ENCODE measurements at regions not wholly inside any gene's neighbourhood (a gene's known extent, or its start where the extent isn't known, plus 50 kb on each side); places are given as distances from the start of the nearest gene placed in this dataset.

DNA sequence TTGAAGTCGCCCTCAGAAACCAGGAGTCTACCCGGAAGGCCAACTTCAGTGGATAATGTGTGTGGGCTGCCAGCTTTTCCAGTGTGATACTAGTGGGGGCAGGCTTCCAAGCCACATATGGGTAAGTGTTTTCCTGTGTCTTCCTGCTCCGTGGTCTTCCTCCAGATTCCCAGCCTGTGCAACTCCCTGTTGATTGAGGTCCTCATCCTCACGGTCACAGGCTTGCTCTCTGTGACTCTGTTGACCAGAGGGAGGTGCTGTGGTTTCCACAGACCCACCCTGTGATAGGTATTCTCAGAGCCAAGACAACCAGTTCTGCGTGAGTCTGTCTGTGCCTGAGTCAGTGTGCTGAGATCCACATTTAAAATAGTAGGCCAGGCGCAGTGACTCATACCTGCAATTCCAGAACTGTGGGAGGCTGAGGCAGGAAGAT is 388.0 kb upstream of the IRX2 start:
- peak; percentile 33 for DNase-seq

DNA sequence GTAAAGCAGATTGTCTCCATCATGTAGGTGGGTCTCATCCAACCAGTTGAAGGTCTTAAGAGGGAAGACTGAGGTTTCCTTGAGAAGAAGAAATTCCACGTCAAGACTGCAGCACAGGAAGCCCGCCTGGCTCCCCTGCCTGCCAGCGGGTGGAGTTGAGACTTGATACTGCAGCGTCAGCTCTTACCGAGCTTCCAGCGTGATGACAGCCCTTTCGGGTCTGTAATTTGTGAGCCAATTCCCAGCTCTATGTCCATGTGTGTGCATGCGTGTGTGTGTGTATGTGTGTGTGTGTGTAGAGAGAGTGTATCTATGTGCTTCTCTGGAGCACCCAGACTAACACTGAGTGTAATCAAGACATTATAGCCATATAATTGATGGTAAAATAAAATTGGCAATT is 379.7 kb upstream of the IRX2 start:
- no peak for DNase-seq

DNA sequence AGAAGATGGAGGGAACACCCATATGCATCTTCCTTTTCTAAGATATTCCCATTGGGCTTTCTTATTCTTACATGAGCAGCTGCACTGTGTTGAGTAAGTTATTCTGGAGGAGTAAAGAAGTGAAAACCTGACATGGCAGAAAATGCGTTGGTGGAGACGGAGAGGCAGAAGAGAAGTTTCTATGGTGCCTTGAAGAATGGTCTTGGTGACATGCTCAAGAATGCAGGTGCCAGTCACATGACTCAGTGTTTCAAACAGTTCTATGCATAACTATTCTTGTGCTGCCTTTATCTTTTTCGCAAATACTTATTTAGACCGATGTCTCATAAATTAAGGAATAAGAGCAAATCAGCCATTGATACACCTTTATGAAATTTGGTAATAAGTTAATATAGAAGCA is 377.8 kb upstream of the IRX2 start:
- no peak for DNase-seq

DNA sequence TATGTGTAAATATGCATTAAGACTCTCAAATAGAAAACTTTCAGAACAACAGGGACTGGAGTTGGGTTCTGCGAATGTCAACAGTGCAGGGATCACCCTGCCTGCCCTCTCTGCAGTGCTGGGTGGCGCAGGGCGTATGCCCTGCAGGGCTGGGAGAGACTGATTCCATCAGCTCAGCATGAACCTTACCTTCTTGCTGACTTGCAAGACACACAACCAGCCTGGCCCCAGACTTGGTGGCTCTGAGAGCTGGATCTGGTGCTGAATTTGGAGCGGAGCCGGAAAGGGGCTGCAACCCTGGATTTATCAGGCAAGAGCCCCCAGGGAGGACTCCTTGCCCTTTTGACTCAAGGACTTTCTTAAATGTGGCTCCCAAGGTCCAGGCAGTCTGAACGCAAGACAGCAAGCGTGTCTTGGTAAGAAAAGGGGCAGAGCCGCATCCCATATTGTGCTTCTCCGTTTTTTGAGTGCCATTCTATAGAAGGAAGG is 376.0 kb upstream of the IRX2 start:
- DNase-seq = no peak

DNA sequence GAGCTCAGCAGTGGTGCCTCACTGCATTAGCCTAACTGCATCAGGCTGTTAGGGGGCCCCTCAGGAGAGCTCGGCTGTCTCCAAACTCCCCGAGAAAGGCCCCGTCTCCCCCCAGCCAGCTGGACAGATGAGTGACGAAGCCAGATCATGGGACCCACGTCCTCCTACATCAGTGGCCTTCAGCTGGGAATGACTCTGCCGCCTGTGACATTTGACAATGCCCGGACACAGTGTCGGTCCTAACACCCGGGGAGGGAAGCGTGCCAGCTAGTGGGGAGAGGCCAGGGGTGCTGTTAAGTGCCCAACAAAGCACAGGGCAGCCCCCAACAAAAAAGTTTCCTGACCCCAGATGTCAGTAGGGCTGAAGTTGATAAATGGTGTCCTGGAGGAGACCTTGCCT is 375.2 kb upstream of the IRX2 start:
- no peak for DNase-seq

DNA sequence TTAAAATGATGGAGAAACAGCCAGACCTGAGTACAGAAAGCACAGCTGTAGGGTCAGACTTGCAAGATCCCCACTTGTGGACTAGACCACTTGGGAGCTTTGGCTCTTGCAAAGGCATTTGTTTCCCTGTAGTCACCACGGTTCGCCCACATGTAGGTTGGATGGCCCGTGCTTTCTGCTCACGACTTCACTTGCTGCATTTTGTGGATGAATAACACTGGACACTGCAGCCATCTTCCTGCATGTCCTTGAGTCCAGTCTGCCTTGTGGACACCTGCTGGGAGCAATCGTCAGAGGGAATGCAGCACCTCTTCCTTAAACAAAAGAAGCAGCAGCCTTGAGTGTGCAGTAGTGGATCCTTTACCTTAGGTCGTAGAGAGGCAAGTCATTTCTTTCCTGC is 372.9 kb upstream of the IRX2 start:
- DNase-seq = no peak

DNA sequence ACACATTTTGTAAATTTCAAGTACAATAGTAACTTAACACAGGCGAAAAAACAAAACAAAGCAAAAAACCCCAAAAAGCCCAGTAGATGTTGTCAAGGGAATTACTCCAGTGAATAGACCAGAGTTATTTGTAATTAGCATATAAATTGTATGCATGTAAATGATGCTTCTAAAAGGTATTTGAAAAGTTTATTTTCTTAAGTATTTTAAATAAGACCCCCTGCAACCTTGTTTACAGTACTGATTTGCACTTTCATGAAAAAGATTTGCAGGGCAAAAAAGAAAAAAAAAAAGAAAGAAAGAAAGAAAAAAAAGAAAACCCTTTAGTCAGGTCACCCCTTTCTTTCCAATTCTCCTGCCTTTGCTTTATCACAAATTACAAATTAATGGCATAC is 372.3 kb upstream of the IRX2 start:
- DNase-seq = no peak

DNA sequence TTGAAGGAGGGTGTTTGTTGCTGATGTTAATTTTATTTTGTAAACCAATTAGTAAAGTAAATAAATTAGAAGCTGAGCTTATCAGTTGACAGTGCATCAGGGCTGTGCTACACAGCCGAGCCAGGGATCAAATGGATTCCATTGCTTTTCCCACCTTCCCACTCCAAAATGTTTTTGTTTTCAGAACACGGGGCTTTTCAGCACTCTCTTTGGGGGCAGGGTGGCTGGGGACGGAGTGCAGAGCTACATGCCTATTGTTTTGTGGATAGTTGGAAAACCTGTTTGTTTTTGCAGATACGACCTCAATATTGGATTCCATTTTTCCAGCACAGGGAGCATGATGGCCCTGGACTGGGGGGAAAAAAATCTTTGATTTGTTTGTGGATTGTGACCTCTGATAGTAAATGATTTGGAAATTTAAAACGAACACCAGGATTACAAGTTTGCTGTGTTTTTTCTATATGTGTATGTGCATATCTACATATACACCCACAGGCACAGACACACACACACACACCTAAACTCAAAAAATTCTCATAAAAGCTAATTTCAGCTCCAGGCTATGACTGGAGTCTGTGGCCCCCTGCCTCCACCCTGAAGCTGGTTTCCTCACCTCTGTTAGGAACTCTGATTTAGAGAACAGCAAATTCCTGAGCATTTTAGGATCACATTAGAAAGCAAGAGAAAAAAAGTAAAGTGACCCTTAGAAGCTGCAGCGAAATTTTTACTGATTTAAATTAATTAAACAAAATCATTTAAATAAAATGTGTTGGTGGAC is 371.7 kb upstream of the IRX2 start:
- no peak for DNase-seq

DNA sequence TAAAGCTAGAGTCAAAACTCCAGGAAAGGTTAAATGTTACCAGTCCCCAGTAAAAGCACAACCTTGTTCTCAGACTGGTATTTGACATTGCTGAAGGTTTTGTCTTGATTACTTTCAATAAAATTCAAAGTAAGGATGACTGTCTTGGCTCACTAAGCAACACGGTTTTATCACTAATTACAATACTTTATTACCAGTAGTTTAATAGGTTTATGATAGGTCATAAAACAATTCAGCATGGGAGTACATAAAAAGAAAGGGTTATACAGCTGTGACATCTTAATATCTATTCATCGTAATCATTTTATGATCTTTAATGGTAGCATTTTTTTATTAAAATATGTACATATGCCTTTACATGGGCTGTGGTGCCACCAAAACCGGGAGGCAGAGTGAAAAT is 370.7 kb upstream of the IRX2 start:
- DNase-seq = no peak

DNA sequence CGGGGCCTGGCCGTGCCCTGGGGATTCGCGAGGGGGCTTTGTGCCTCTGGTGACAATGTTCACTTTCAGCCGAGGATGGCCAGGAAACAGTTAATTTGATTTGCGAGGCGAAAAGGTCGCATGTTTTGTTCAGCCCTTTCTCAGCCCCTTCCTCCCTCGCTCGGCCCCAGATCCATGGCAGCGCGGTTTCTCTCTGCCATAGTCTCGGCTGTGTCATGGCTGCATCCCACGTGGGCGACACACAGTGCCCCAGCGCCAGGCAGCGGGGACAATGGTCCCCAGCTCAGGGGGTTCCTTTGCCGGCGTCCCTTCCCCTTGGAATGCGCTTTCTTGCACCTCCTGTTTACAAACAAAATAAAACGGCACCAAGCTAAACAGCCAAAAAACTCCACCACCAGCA is 370.3 kb upstream of the IRX2 start:
- no peak for DNase-seq

DNA sequence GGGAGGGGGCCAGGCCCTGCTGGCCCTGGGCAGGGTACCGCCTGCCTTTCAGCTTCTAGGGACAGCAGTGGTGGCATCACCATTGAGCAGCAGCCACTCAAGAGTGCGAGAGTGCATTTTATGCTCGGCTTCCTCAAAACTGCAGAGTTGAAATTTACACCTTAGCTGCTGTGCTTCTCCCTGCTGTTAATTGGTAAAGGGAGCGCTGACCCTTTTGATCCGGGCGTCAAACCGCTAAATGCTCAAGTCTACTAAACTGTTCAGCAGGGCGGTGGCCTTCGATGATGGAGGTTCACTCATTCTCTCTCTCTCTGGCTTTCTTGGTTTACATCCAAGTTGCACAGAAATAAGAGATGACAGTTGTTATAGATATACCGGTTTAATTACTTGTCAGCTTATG is 368.6 kb upstream of the IRX2 start:
- DNase-seq = no peak

DNA sequence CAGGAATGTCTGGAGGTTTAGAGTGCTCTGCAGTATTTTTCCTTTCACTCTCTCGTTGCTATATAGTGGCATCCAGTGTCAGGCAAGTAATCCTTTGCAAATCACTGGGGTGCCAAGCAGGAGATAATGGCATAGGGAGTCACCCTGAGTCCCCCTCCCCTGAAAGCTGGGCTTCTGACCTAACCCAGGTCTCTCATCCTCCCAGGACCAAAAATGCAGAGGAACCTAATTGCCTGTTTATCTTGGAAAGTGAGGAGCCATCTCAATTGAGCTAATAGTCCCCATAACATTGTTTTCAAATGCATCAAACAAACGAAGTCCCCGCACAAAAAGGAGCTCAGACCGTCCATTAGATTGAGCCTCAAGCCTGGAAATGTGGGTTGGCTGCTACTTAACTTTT is 368.0 kb upstream of the IRX2 start:
- no peak for DNase-seq

DNA sequence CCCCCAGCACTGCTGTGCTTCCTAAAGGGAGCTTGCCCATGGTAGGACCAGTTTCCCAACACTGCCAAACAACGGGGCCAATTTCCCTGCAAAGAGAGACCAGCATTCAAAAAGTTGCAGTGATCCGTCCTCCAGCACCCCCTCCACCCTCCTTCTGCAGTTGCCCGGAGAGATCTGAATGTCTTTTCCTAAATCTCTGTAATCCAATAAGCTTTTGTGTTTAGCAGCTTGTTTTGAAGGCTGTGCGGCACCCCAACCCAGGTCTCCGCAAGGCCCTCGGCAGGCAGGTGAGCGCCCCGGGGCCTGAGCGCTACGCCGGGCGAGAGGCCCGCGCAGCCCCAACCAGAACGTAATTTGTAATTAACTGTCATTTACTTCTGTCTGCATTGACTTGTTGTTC is 366.9 kb upstream of the IRX2 start:
- DNase-seq = no peak

DNA sequence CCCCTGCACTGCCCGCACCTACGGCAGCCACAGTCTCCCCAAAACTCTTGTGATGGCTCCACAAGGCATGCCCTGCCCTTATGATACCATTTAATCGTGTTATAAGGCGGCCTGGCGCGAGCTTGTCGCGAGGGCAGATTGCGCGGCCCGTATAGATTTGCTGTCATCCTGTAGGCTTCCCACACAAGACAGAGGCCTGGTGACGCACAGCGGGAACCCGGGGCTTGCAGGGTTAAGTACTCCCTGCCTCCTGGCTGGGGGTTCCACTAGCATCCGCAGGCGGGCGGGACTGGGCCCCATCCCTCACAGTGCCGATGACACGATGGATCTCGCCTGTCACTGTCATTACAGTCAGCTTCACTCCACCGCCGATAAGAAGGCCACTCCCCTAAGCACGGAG is 364.9 kb upstream of the IRX2 start:
- no peak for DNase-seq

DNA sequence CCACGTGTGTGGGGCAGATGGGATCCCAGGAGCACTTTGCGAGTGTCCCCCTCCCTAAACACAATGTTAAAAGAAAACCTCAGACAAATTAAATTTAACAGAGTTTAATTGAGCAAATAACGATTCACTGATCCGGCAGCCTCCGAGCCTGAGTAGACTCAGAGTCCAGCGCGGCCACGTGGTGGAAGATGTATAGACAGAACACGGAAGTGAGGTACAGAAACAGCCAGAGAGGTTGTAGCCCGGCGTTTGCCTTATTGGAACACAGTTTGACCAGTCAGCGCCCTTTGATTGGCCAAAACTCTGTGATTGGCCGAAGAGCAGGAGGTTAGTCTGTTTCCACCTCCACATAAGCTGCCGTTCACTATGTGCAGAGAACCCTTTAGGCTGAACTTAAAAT is 363.0 kb upstream of the IRX2 start:
- no peak for DNase-seq

DNA sequence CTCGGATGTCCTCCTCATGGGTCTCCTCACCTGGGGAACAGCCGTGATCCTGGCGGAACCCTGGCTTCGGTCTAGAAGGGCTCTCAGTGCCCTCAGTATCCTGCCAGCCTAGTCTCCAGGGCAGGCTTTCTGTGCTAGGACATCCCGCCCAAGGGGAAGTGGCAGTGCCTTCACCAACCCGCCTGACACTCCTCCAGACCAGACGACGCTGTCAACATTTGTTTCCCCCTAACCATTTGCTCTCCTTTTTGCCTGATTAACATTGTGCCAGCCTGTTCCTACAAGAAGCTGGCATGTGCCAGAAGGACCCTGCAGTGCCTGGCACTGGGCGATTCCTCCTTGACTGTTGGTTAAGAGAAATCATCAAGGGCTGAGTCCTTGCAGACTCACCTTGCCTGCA is 358.9 kb upstream of the IRX2 start:
- no peak for DNase-seq

DNA sequence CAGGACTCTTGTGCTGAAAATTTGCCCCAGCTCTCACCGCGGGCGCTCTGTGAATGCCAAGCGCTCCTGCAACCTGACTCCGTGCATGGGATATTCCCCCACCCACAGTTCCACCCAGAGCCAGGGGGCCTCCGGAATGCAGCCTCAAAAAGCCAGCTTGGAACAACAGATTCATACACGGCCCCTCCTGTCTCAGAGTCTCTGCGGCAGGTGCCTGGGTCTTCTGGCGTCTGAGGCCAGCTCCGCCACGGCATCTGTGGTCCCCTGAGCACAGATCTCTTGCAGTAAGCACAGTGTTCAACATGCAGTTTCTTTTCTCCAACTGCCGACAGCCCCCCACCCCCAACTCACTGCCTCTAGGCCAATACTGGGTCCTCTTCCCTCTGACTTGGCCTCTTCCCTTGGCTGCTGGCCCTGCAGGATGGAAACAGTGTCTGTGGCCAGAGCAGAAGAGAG is 355.7 kb upstream of the IRX2 start:
- no peak for DNase-seq

DNA sequence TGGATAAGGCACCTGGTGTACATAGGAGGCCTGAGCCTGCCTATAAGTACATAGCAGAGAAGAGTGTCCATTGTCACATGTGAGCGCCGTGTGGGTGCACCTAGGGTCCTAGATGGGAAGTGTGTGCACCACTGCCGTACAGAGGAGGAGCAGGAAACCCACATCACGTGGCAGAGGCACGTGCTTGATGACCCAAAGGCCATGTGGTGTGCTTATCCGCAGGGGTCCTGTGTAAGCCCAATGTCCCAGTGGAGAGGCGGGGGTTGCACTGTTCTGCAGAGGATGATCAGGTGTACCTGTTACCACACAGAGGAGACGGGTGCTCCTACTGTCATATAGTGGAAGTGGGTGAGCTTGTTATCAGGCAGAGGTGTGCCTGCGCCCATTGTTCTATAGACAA is 354.1 kb upstream of the IRX2 start:
- DNase-seq = no peak

DNA sequence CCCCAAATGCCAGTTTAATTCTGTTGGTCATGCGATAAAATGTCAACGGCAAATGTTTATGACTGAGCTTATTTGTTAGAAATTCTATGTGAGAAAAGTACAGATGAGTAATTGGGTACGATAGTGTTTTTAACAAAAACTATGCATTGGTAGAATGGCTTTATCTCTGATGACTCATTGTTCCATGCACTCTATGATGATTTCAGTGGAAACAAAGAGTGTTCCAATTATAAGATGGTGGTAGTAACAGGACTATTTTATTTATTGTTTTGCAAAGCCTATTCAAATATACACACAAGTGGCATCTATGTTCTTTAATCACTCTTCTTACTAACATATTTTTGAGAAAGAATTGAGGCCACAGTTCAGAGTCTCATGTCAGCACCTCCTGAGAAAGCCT is 353.7 kb upstream of the IRX2 start:
- DNase-seq = no peak

DNA sequence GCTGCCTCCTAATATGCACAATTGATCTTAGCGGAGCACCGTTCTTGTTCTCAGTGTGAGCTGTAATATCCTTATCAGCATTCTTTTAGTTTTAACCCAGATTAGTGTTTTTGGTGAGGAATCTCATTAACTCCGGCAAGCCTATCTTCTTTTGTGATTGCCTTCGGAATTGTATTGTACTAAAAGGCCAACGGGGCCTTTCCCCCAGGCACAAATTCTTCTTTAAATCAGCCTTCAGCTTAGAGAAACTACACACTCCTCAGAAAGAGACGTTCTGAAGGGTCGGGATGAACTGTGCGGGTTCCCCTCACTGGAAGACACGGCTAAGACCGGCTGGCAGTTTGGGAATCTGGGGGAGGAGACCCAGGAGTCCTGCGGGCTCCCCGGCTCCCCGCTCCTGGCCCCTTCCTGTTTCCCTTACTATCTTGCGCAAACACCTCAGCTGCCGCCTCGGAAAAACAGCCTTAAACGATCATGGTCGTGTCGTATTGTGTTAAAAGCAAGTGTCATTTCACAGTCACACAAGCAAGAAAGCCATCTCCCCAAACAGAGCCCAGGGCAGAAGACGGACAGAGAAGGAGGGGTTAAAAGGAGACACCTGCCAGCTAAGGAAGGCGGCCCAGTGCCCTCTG is 353.1 kb upstream of the IRX2 start:
- DNase-seq = no peak

DNA sequence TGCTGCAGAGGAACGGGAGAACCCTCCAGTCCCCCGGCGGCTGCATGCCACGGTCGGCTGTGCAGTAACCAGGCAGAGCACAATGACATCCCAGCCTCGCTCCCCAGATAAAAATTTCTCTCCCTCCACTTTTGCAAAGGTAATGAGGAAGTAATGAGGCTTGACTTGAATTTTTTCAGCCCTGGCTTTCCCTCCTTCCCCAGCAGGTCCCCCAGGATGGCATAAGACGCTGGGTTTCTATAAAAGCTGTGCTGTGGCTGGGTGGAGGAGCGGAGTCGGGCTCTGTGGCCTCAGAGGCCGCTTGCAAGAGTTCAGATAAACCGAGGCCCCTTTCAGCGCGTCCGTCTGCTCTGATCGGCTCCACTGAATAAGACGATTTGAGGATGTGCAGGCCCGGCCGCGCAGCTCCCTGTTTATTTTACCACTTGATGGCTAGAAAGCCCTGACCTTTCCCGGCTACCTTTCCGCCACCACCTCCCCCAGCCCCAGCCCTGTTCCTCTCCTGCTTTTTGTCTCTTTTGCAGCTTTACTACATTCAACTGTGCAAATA is 351.9 kb upstream of the IRX2 start:
- no peak for DNase-seq

DNA sequence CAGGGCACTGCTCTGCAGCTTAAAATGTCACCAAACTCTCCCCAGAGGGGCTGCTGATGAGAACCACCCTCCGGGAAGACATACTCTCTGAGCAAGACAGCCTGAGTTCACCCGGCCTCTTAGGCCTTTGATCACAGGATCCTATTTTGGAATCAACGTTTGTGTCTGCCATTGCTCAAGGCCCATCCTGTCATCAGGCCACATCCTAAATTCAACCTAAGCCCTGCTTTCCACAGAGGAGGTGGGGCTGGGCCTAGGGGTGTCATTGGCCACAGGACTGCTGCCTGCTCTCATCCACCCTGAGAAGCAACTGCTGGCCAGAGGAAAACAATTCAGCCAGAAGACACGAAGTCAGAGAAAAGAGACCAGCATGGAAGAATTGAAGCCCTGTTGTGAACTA is 351.1 kb upstream of the IRX2 start:
- no peak for DNase-seq

DNA sequence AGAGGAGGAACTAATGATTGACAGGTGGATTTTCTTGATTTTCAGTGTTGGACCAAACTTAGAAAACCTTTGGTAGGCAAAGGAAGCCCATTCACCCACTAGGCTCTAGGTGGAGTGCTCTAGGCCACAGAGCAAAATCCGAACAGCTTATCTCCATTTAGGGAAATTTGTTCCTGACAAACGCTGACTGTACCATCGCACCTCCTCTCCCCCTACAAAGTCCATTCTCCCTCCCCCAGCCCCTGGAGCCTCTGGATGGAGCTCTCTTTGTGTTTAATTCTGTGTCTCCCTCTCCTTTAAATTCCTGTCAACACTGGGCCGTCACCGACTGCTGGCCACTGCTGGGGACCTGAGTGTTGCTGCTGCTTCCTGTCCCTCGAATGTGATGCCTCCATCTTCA is 350.1 kb upstream of the IRX2 start:
- DNase-seq = no peak

DNA sequence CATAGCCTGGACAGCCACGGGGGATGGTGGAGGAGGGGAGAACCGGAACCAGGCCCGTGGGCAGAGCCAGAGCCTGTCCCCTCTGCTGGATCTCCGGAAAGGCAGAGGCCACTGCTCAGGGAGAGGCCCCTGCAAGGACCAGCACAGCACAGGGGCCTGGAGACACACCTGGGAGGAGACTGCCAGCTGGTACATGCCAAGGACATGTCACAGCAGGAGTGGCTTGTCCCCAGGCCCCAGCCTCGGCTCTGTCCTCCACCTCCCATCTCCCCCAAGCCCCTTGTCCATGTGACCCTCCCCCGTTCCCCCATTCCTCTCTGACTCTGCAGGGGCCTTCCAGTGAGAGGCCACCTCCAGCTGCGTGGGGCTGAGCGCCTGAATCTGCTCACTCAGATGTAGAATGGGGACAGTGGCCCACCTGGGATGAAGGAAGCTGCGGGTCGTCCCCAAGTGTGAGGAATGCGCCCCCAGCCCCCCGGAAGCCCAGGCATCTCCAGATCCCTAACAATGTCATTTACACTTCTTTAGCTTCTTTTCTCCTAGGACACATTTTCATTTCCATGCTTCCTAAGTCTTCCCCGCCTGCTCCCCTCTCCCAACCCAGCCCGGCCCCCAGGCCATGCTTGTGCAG is 349.6 kb upstream of the IRX2 start:
- no peak for DNase-seq
